ENCODE measurements at regions not wholly inside any gene's neighbourhood (a gene's known extent, or its start where the extent isn't known, plus 50 kb on each side); places are given as distances from the start of the nearest gene placed in this dataset.

DNA sequence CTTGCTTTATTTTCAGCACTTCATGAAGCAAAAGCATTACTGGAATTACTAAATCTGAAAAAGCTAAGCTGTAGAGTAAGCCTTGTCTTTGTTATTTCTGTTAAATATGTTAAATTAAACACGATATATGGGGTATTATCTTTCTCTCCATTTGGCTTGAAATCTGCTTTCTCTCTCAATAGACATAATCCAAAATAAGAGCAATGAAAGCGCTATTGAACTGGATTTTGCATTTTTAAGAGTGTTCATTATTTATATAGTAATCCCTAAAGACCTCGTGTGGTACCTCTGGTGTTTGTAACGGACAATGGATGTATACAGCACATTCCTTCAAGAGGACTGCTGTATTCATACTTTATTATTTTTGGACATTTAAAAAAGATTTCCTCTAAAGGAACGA, 91.5 kb upstream of the KCNE2 start:
- Histone ChIP-seq H3K27ac (ENCODE audit: extremely low read length, insufficient read depth, low read length) (no peak overlapping the region), H4K20me1 (ENCODE audit: insufficient read depth, low read length) (no peaks in the 10 kb centered on the region), H3K4me3 (replicated peaks in 1 of 3; ENCODE audit: insufficient read depth in 1 of 3, low read depth in 2 of 3, low read length in 3 of 3) (no peak overlapping the region), H2AFZ (ENCODE audit: low read length) (no peak overlapping the region), H3K9ac (ENCODE audit: insufficient read depth, low read depth, low read length) (no peak overlapping the region), H3K36me3 (replicated peaks in 1 of 2; ENCODE audit: control insufficient read depth in 1 of 2, insufficient read depth in 2 of 2, low read length in 2 of 2) (no peaks in the 10 kb centered on the region), H3K9me3 (ENCODE audit: low read length) (no peaks in the 10 kb centered on the region), H3K4me1 (ENCODE audit: insufficient read depth, low read length) (no peaks in the 10 kb centered on the region), H3K79me2 (ENCODE audit: insufficient read depth, low read length) (no peaks in the 10 kb centered on the region), H3K4me2 (ENCODE audit: low read depth, low read length) (no peak overlapping the region), H3K27me3 (ENCODE audit: control insufficient read depth in 1 of 2, insufficient read depth in 2 of 2, low read length in 2 of 2) (peaks cover 0 to 4% of the 10 kb centered on the region in 2 experiments; a peak in 2 of 5 replicates)
- WGBS (ENCODE audit: low lambda C conversion rate) = 1% methylated on average over 5 of the region's 5 CpGs
- ATAC-seq = no peak
- no peak for DNase-seq (ENCODE audit: low spot score)
- intact Hi-C loops (cut with micrococcal nuclease; ENCODE audit: unreplicated experiment) (no loop called here), in situ Hi-C loops (cut with HindIII; ENCODE audit: extremely low pct_ligation_motif_present, low pct_unique_long_range_greater_than_20kb) (no loop called here)
- ChIA-PET POLR2A (no interaction called here), CTCF (ENCODE audit: low intra/inter-chr PET ratio, low total read pairs) (no interaction called here)
- TF ChIP-seq, protein P1, sequence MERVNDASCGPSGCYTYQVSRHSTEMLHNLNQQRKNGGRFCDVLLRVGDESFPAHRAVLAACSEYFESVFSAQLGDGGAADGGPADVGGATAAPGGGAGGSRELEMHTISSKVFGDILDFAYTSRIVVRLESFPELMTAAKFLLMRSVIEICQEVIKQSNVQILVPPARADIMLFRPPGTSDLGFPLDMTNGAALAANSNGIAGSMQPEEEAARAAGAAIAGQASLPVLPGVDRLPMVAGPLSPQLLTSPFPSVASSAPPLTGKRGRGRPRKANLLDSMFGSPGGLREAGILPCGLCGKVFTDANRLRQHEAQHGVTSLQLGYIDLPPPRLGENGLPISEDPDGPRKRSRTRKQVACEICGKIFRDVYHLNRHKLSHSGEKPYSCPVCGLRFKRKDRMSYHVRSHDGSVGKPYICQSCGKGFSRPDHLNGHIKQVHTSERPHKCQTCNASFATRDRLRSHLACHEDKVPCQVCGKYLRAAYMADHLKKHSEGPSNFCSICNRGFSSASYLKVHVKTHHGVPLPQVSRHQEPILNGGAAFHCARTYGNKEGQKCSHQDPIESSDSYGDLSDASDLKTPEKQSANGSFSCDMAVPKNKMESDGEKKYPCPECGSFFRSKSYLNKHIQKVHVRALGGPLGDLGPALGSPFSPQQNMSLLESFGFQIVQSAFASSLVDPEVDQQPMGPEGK (CRISPR knock-in tag; IDR thresholded peaks at IDR 0.05) = no peak
- TF ChIP-seq FOXO1 (CRISPR knock-in tag; IDR thresholded peaks at IDR 0.05) (no peak), HNF4A (CRISPR knock-in tag; IDR thresholded peaks at IDR 0.05) (no peak), SP4 (CRISPR knock-in tag; IDR thresholded peaks at IDR 0.05) (no peak)
- BruUV-seq (replicated peaks) = no TSS peak
- no peak for FAIRE-seq

DNA sequence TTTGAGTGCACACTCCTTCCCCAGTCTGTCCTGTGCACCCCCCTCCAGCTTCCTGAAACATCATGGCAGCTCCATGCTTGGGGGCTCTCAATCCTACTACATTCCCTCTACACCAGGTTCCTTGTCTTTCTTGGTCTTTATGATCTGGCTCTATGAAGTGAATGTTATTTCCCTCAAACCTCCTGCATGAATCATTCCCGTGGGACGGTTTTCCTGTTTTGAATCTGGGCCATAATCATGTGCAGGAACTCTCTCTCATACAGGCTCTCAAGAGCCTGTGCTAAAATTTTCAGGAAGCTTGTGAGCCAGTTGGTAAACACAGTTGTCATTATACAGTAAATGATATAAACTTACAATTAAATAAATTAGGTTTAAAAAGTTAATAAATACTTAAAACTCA, 89.8 kb upstream of the KCNE2 start:
- ATAC-seq (no peak), DNase-seq (ENCODE audit: low spot score) (no peak), FAIRE-seq (no peak)
- H3K4me2 ChIP-seq (ENCODE audit: low read depth, low read length) = no peak overlapping the region
- in situ Hi-C loops (cut with HindIII; ENCODE audit: extremely low pct_ligation_motif_present, low pct_unique_long_range_greater_than_20kb) (no loop called here), intact Hi-C loops (cut with micrococcal nuclease; ENCODE audit: unreplicated experiment) (no loop called here)
- peaks cover 0 to 10% of the 10 kb centered on the region in 2 experiments; a peak in 3 of 5 replicates for H3K27me3 ChIP-seq (ENCODE audit: control insufficient read depth in 1 of 2, insufficient read depth in 2 of 2, low read length in 2 of 2)
- ChIA-PET CTCF (ENCODE audit: low intra/inter-chr PET ratio, low total read pairs) (no interaction called here), POLR2A (no interaction called here)
- no peak overlapping the region for H2AFZ ChIP-seq (ENCODE audit: low read length)
- no peak overlapping the region for H3K27ac ChIP-seq (ENCODE audit: extremely low read length, insufficient read depth, low read length)
- BruUV-seq (replicated peaks) = no TSS peak
- no peak overlapping the region for H3K4me3 ChIP-seq (replicated peaks in 1 of 3; ENCODE audit: insufficient read depth in 1 of 3, low read depth in 2 of 3, low read length in 3 of 3)
- no peaks in the 10 kb centered on the region for H4K20me1 ChIP-seq (ENCODE audit: insufficient read depth, low read length)
- H3K79me2 ChIP-seq (ENCODE audit: insufficient read depth, low read length) = no peaks in the 10 kb centered on the region
- H3K36me3 ChIP-seq (replicated peaks in 1 of 2; ENCODE audit: control insufficient read depth in 1 of 2, insufficient read depth in 2 of 2, low read length in 2 of 2) = no peaks in the 10 kb centered on the region
- TF ChIP-seq SUZ12 (IDR thresholded peaks at IDR 0.05; ENCODE audit: low read depth, low read length) (no peak), DMAP1 (CRISPR knock-in tag; IDR thresholded peaks at IDR 0.05) (no peak), ELF1 (CRISPR knock-in tag; IDR thresholded peaks at IDR 0.05) (no peak), MEIS2 (CRISPR knock-in tag; IDR thresholded peaks at IDR 0.05) (no peak), TSC22D2 (CRISPR knock-in tag; IDR thresholded peaks at IDR 0.05; ENCODE audit: borderline replicate concordance) (no peak), ZNF382 (CRISPR knock-in tag; IDR thresholded peaks at IDR 0.05; ENCODE audit: borderline replicate concordance) (no peak), RAD21 (CRISPR knock-in tag; IDR thresholded peaks at IDR 0.05) (no peak), NFIC (IDR thresholded peaks at IDR 0.05; ENCODE audit: low read length) (no peak), RBM22 (optimal IDR thresholded peaks at IDR 0.05; ENCODE audit: low read length) (no peak)
- TF ChIP-seq, protein P2, sequence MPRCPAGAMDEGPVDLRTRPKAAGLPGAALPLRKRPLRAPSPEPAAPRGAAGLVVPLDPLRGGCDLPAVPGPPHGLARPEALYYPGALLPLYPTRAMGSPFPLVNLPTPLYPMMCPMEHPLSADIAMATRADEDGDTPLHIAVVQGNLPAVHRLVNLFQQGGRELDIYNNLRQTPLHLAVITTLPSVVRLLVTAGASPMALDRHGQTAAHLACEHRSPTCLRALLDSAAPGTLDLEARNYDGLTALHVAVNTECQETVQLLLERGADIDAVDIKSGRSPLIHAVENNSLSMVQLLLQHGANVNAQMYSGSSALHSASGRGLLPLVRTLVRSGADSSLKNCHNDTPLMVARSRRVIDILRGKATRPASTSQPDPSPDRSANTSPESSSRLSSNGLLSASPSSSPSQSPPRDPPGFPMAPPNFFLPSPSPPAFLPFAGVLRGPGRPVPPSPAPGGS (CRISPR knock-in tag; IDR thresholded peaks at IDR 0.05) = no peak
- TF ChIP-seq, protein P3, sequence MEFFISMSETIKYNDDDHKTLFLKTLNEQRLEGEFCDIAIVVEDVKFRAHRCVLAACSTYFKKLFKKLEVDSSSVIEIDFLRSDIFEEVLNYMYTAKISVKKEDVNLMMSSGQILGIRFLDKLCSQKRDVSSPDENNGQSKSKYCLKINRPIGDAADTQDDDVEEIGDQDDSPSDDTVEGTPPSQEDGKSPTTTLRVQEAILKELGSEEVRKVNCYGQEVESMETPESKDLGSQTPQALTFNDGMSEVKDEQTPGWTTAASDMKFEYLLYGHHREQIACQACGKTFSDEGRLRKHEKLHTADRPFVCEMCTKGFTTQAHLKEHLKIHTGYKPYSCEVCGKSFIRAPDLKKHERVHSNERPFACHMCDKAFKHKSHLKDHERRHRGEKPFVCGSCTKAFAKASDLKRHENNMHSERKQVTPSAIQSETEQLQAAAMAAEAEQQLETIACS (CRISPR knock-in tag; IDR thresholded peaks at IDR 0.05) = no peak
- TF ChIP-seq, protein P4, sequence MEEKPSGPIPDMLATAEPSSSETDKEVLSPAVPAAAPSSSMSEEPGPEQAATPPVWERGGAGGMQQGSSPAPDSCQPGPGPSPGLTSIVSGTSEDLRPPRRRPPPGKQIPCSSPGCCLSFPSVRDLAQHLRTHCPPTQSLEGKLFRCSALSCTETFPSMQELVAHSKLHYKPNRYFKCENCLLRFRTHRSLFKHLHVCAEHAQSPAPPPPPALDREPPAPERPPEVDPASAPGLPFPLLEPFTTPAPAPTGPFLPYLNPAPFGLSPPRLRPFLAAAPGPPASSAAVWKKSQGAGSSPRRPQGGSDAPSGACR (CRISPR knock-in tag; IDR thresholded peaks at IDR 0.05) = no peak
- no peaks in the 10 kb centered on the region for H3K9me3 ChIP-seq (ENCODE audit: low read length)
- H3K4me1 ChIP-seq (ENCODE audit: insufficient read depth, low read length) = no peaks in the 10 kb centered on the region
- no peak overlapping the region for H3K9ac ChIP-seq (ENCODE audit: insufficient read depth, low read depth, low read length)
- 2% methylated on average over 2 of the region's 2 CpGs for WGBS (ENCODE audit: low lambda C conversion rate)

Measured in HepG2 (cell line).